ENCODE measurements at regions not wholly inside any gene's neighbourhood (a gene's known extent, or its start where the extent isn't known, plus 50 kb on each side); places are given as distances from the start of the nearest gene placed in this dataset.
"Not testable (repeated sequence)": the region's sequence is repeated elsewhere in the genome, so short reads cannot be mapped to it uniquely, and the experiment has no call there.

DNA sequence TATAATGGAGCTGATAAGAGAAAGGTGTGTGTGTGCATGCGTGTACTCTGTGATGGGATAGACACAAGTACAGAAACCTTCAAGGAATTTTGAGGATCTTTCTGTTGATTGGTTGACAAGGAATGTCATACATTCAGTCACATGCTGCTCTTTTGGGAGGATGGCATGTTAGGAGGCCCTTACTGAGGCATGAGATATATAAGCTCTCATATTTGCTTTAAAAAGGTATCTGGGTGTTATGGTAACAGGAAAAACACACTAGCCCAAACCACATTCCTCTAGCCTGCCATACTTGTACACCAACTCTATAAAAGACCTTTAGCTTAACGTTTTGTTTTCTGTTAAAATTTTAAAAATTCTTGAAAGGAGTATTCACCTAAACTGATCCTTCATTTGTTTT is 72.5 kb upstream of the EGFR start:
- Histone ChIP-seq H3K9me3 (no peaks in the 10 kb centered on the region), H3K27me3 (ENCODE audit: insufficient read depth in 3 of 3, low read length in 2 of 3) (no peaks in the 10 kb centered on the region), H3K4me3 (no peak overlapping the region), H3K4me1 (no peaks in the 10 kb centered on the region), H3K36me3 (ENCODE audit: insufficient read depth in 1 of 2, low read depth in 1 of 2) (no peaks in the 10 kb centered on the region), H3K27ac (no peak overlapping the region)
- WGBS, 3 donors: 85 to 90% (median 89%) methylated on average over 2 of the region's 2 CpGs
- DNase-seq: no peak
- ATAC-seq: no peak
- TF ChIP-seq, protein P1, sequence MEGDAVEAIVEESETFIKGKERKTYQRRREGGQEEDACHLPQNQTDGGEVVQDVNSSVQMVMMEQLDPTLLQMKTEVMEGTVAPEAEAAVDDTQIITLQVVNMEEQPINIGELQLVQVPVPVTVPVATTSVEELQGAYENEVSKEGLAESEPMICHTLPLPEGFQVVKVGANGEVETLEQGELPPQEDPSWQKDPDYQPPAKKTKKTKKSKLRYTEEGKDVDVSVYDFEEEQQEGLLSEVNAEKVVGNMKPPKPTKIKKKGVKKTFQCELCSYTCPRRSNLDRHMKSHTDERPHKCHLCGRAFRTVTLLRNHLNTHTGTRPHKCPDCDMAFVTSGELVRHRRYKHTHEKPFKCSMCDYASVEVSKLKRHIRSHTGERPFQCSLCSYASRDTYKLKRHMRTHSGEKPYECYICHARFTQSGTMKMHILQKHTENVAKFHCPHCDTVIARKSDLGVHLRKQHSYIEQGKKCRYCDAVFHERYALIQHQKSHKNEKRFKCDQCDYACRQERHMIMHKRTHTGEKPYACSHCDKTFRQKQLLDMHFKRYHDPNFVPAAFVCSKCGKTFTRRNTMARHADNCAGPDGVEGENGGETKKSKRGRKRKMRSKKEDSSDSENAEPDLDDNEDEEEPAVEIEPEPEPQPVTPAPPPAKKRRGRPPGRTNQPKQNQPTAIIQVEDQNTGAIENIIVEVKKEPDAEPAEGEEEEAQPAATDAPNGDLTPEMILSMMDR (IDR thresholded peaks at IDR 0.05): no peak
- intact Hi-C loops (cut with DNase I): no loop called here

DNA sequence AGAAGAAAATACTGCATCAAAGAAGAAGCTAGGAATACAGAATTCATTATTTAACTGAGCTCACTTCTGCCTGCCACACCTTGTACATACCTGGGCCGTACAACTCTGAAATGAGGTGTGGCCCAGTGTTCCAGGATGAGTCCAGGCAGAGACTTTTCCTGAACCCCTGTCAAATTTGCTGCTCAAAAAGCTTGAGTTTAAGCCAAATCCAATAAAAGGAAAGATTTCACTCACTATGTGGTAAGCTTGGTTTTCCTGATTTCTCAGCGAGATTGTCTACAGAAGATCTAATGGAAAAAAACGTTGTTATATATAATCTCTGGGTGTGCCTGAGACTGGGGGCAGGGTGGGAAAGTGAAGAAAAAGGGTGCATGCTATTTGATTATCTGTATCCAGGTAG is 72.1 kb upstream of the EGFR start:
- Histone ChIP-seq H3K4me1 (no peaks in the 10 kb centered on the region), H3K4me3 (no peak overlapping the region), H3K27me3 (ENCODE audit: insufficient read depth in 3 of 3, low read length in 2 of 3) (no peaks in the 10 kb centered on the region), H3K9me3 (no peaks in the 10 kb centered on the region), H3K36me3 (ENCODE audit: insufficient read depth in 1 of 2, low read depth in 1 of 2) (no peaks in the 10 kb centered on the region), H3K27ac (no peak overlapping the region)
- intact Hi-C loops (cut with DNase I): no loop called here
- 72 to 73% (median 72%) methylated on average over 3 of the region's 3 CpGs for WGBS, 3 donors
- ATAC-seq (no peak), DNase-seq (no peak)
- TF ChIP-seq, protein P1 (IDR thresholded peaks at IDR 0.05): no peak

DNA sequence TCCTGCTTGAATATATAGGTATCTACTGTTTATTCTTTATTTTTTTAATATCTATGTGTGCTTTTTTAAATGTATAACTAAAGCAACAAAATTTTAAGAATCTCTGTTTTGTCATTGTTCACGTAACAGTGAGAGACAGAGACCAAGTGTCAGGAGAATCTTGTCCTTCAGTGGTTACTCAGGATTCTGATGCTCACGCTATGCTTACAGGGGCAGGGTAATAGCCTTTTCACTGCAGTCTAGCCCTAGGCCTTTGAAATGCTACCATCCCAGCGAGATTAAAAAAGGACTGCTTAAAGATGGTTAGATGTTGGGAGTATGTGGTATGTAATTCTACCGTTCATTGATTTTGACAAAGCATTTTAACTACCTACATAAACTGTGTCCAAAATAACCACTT is 71.6 kb upstream of the EGFR start:
- Histone ChIP-seq H3K27ac (no peak overlapping the region), H3K36me3 (ENCODE audit: insufficient read depth in 1 of 2, low read depth in 1 of 2) (no peaks in the 10 kb centered on the region), H3K27me3 (ENCODE audit: insufficient read depth in 3 of 3, low read length in 2 of 3) (no peaks in the 10 kb centered on the region), H3K4me3 (no peak overlapping the region), H3K9me3 (no peaks in the 10 kb centered on the region), H3K4me1 (no peaks in the 10 kb centered on the region)
- TF ChIP-seq, protein P1 (IDR thresholded peaks at IDR 0.05): no peak
- ATAC-seq: no peak
- DNase-seq: no peak
- WGBS, 3 donors: 87 to 90% (median 89%) methylated on average over 4 of the region's 4 CpGs
- intact Hi-C loops (cut with DNase I): no loop called here

DNA sequence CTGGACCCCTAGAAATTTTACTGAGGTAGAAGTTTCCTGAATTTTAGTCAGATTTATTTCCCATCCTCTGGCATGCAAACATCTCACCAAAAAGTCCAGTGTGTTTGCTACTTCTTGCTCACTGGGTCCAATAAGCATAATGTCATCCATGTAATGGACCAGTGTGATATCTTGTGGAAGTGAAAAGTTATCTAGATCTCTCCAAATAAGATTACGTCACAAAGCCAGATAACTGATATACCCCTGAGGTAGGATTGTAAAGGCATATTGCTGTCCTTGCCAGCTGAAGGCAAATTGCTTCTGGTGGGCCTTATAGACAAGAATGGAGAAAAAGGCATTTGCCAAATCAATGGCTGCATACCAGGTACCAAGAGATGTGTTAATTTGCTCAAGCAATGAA is 69.3 kb upstream of the EGFR start:
- DNase-seq; H3K27me3 ChIP-seq (ENCODE audit: insufficient read depth in 3 of 3, low read length in 2 of 3); intact Hi-C loops (cut with DNase I); H3K9me3 ChIP-seq; H3K27ac ChIP-seq; H3K36me3 ChIP-seq (ENCODE audit: insufficient read depth in 1 of 2, low read depth in 1 of 2); H3K4me3 ChIP-seq; H3K4me1 ChIP-seq; ATAC-seq: not testable (repeated sequence)
- WGBS, 3 donors: 95 to 97% (median 97%) methylated on average over 1 of the region's 1 CpG

DNA sequence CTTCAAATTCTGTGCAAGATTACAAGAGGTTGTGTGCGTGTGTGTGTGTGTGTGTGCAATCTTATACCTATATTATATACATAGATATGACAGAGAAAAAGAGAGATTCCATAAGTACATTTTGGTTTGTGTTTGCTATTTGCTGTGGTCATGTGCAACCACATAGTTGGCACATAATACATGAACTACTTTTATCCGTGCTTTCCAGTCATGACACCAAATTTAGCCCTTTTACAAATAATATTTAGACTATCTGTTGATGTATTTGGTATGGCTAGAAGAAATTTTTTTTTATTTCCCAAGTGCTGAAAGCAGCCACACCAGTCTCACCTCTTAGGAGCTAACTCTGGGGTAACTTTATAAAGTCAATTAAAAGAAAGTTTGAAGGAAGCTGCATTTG is 63.5 kb upstream of the EGFR start:
- Histone ChIP-seq H3K36me3 (ENCODE audit: insufficient read depth in 1 of 2, low read depth in 1 of 2) (no peaks in the 10 kb centered on the region), H3K9me3 (no peaks in the 10 kb centered on the region), H3K27ac (no peak overlapping the region), H3K4me3 (no peak overlapping the region), H3K4me1 (no peaks in the 10 kb centered on the region), H3K27me3 (ENCODE audit: insufficient read depth in 3 of 3, low read length in 2 of 3) (no peaks in the 10 kb centered on the region)
- 45 to 55% (median 53%) methylated on average over 2 of the region's 2 CpGs for WGBS, 3 donors
- intact Hi-C loops (cut with DNase I): no loop called here
- TF ChIP-seq, protein P1 (IDR thresholded peaks at IDR 0.05): no peak
- no peak for ATAC-seq
- no peak for DNase-seq
